GM12878 (cell line): ENCODE measurements at regions not wholly inside any gene's neighbourhood (a gene's known extent, or its start where the extent isn't known, plus 50 kb on each side); places are given as distances from the start of the nearest gene placed in this dataset.

ENCODE experiments used
- ATAC-seq: fragments of 200-7000 bp; cut with Tn5 transposase; 3 replicates; pipeline ENCODE4 v1.9.1; 2020; ENCODE audit warnings: mild to moderate bottlenecking, moderate library complexity
- BruUV-seq: library from RNA; stranded (reverse); fragments of 400-500 nt; replicated peaks from 2 replicates; lab custom pipeline; 2021; lab: Mats Ljungman, UMichigan
- CTCF ChIA-PET: fragments of 300-600 bp; sonication (Branson Sonifier 250); formaldehyde crosslinking; extraction: SDS; loops from one replicate; lab custom pipeline; 2021; ENCODE audit warnings: inconsistent platforms; lab: Yijun Ruan, JAX
- POLR2A ChIA-PET: fragments of 350-600 bp; formaldehyde crosslinking; extraction: SDS; loops from one replicate; lab custom pipeline; 2021; ENCODE audit warnings: inconsistent platforms; lab: Charles Lee
- RAD21 ChIA-PET: fragments of 300-600 bp; sonication (Branson Sonifier 250); formaldehyde crosslinking; loops from one replicate; lab custom pipeline; 2023; ENCODE audit warnings: antibody characterized with exemption; ENCODE audit not compliant: unreplicated experiment; lab: Charles Lee
- SMC1A ChIA-PET: fragments of 300-600 bp; sonication (Branson Sonifier 250); formaldehyde crosslinking; loops from one replicate; lab custom pipeline; 2023; ENCODE audit not compliant: unreplicated experiment, uncharacterized antibody; lab: Charles Lee
- DNase-seq: peaks from one replicate; pipeline ENCODE4 v3.0.0-alpha.2; 2011; ENCODE audit warnings: low read depth, low spot score
- FAIRE-seq: peaks from 3 replicates; lab custom pipeline; 2011; peaks lifted over from hg19 to GRCh38; lab: Jason Lieb, UNC
- H2AFZ ChIP-seq: 2 replicates; pipeline ENCODE4 v1.6.0; 2011; ENCODE audit warnings: low read depth, low read length, control low read depth; ENCODE audit not compliant: control insufficient read depth
- H3K27ac ChIP-seq: 2 replicates; pipeline ENCODE4 v1.5.1; 2011; ENCODE audit warnings: control low read depth; ENCODE audit not compliant: control insufficient read depth, insufficient read depth
- H3K27me3 ChIP-seq, 2 experiments: replicated peaks in 1 of 2; 2 replicates each; pipeline versions ENCODE4 v1.6.0 to v1.6.1; 2011; ENCODE audit warnings: low read length in 1 of 2; ENCODE audit not compliant: control insufficient read depth in 2 of 2, insufficient read depth in 2 of 2
- H3K36me3 ChIP-seq, 2 experiments: 2 replicates each; pipeline ENCODE4 v1.5.1; 2011; ENCODE audit warnings: low read length in 1 of 2; ENCODE audit not compliant: control insufficient read depth in 2 of 2, insufficient read depth in 2 of 2
- H3K4me1 ChIP-seq: 2 replicates; pipeline ENCODE4 v1.6.1; 2011; ENCODE audit warnings: mild to moderate bottlenecking, low read length, moderate library complexity, mixed read lengths; ENCODE audit not compliant: control insufficient read depth, insufficient read depth
- H3K4me2 ChIP-seq: 2 replicates; pipeline ENCODE4 v1.6.0; 2011; ENCODE audit warnings: control low read depth; ENCODE audit not compliant: control insufficient read depth, insufficient read depth
- H3K4me3 ChIP-seq: fragments of 200-600 bp; sonication (generic); 2 replicates; pipeline ENCODE4 v1.5.1; 2016
- H3K79me2 ChIP-seq: 2 replicates; pipeline ENCODE4 v1.6.0; 2011; ENCODE audit warnings: low read length; ENCODE audit not compliant: control insufficient read depth, insufficient read depth
- H3K9ac ChIP-seq: 2 replicates; pipeline ENCODE4 v1.8.0; 2011; ENCODE audit warnings: low read length, control low read depth, mixed read lengths; ENCODE audit not compliant: control insufficient read depth, insufficient read depth
- H3K9me3 ChIP-seq: replicated peaks from 3 replicates; pipeline ENCODE4 v1.5.1; 2011; ENCODE audit warnings: mild to moderate bottlenecking, low read length; ENCODE audit not compliant: control insufficient read depth, insufficient read depth
- H4K20me1 ChIP-seq: 2 replicates; pipeline ENCODE4 v1.6.0; 2011; ENCODE audit not compliant: control insufficient read depth, insufficient read depth
- ASH2L ChIP-seq: fragments of 300-600, 200-600 bp; sonication (generic); IDR thresholded peaks from 2 replicates; pipeline ENCODE4 v1.6.1; 2017; ENCODE audit warnings: low read depth, mild to moderate bottlenecking, borderline replicate concordance
- BHLHE40 ChIP-seq, 2 experiments: fragments of 450-650 bp in 1 of 2; IDR thresholded peaks; 2 replicates each; pipeline ENCODE4 v1.6.1; 2011 to 2017; ENCODE audit warnings: low read depth in 2 of 2, borderline replicate concordance in 1 of 2, improper control_type of control experiment in 1 of 2, low read length in 1 of 2, mild to moderate bottlenecking in 1 of 2
- CBX3 ChIP-seq: fragments of 200-600 bp; sonication (generic); IDR thresholded peaks from 2 replicates; pipeline ENCODE4 v1.6.1; 2016; ENCODE audit warnings: low read depth, borderline replicate concordance
- FOXK2 ChIP-seq: fragments of 450-650 bp; IDR thresholded peaks from 2 replicates; pipeline ENCODE4 v1.6.1; 2017; ENCODE audit warnings: mild to moderate bottlenecking, moderate library complexity
- HDAC6 ChIP-seq: fragments of 200-600 bp; sonication (generic); IDR thresholded peaks from one replicate; pipeline ENCODE4 v1.8.0; 2017; ENCODE audit warnings: antibody characterized with exemption; ENCODE audit not compliant: unreplicated experiment
- NR2F1 ChIP-seq: fragments of 450-650 bp; conservative IDR thresholded peaks from 2 replicates; pipeline ENCODE4 v1.6.1; 2017; ENCODE audit warnings: mild to moderate bottlenecking
- RELA ChIP-seq: fragments of 450-650 bp; IDR thresholded peaks from 2 replicates; pipeline ENCODE4 v1.8.0; 2014; ENCODE audit warnings: borderline replicate concordance; ENCODE audit not compliant: partially characterized antibody
- SIN3A ChIP-seq: IDR thresholded peaks from 2 replicates; pipeline ENCODE4 v1.6.1; 2012; ENCODE audit warnings: low read depth, low read length, improper control_type of control experiment
- TCF7 ChIP-seq: IDR thresholded peaks from 2 replicates; pipeline ENCODE4 v1.6.1; 2014; ENCODE audit warnings: antibody characterized with exemption, borderline replicate concordance
- ZNF274 ChIP-seq: IDR thresholded peaks from one replicate; pipeline ENCODE4 v1.8.0; 2011; ENCODE audit not compliant: insufficient read length, insufficient read depth
- ZNF622 ChIP-seq: fragments of 450-650 bp; IDR thresholded peaks from 2 replicates; pipeline ENCODE4 v1.6.1; 2017; ENCODE audit warnings: mild to moderate bottlenecking, inconsistent platforms
- ZZZ3 ChIP-seq: IDR thresholded peaks from 2 replicates; pipeline ENCODE4 v1.6.1; 2011; ENCODE audit warnings: low read depth; ENCODE audit not compliant: control insufficient read depth, insufficient read length
- WGBS: methylation state at CpG from one replicate; pipeline ENCODE4 v1.1.6; 2016; ENCODE audit warnings: low lambda C conversion rate; ENCODE audit not compliant: insufficient replicate concordance, insufficient coverage; ENCODE audit errors: missing lambda C conversion rate; 5-methylcytosine and 5-hydroxymethylcytosine counted together
- in situ Hi-C: fragments of 300-500 bp; cut with MboI; formaldehyde crosslinking; loops from 9 replicates; pipeline ENCODE4 v1.14.3; 2018; ENCODE audit warnings: mixed read lengths
- intact Hi-C: fragments of 100-400 bp; cut with micrococcal nuclease; formaldehyde crosslinking; loops from one replicate; pipeline ENCODE4 v1.14.2; 2022; ENCODE audit not compliant: unreplicated experiment
- TF ChIP-seq, protein P1 (sequence below): IDR thresholded peaks from 2 replicates; pipeline ENCODE4 v1.6.1; 2011; ENCODE audit warnings: borderline replicate concordance, low read depth, mild to moderate bottlenecking, moderate library complexity, mixed read lengths, low read length; ENCODE audit not compliant: insufficient read depth; ENCODE audit errors: extremely low read length
- TF ChIP-seq, protein P2 (sequence below): IDR thresholded peaks from 2 replicates; pipeline ENCODE4 v1.6.1; 2011; ENCODE audit warnings: borderline replicate concordance, low read depth, mild to moderate bottlenecking, moderate library complexity, low read length; ENCODE audit not compliant: insufficient read depth, poor library complexity, severe bottlenecking
- TF ChIP-seq, protein P3 (sequence below): fragments of 150-350 bp; IDR thresholded peaks from 2 replicates; pipeline ENCODE4 v1.6.1; 2014; ENCODE audit warnings: mild to moderate bottlenecking, low read depth, low read length

DNA sequence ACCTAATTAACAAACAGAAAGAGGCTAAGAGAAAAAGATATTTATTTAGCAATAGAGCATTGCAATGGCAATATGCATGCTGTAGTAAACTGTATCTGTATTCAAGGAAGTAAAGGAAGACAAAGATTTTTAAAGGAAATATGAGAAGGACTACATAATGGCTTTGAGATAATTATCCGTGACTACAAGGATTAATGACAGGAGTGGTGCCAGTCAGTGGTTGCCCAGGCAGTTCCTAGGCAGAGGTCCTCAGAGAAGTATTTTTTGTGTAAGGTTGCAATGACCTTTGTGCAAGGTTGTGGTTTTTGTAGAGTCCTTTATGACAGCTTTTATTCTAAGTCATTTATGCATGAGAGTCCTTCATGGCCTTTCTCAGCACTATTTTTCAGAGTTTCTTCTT is 711.1 kb upstream of the CHRM3 start:
- RAD21 ChIA-PET = no interaction called here

DNA sequence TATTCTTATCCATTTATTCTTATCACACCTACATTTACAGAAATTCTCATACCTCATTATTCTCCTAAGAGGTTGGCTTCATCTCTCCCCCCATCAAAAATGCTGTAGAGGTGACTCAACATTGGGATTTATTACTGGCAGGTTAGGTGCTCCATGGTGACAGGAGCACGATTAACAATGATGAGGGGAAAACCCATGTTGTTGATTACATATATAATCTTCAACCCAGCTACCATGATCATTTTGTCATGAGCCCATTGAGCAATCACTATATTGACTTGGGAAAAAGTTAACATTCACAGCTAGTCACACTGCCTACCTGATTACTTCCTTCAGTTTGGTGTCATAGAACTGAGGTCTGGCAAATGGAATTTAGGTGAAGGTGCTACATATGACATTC is 712.1 kb upstream of the CHRM3 start:
- H3K79me2 ChIP-seq = no peaks in the 10 kb centered on the region
- no TSS peak for BruUV-seq
- no peaks in the 10 kb centered on the region for H4K20me1 ChIP-seq
- no peak overlapping the region for H3K4me2 ChIP-seq
- H3K27me3 ChIP-seq = no peaks in the 10 kb centered on the region
- ATAC-seq (no peak), DNase-seq (no peak), FAIRE-seq (no peak)
- CTCF ChIA-PET = no interaction called here
- RAD21 ChIA-PET = no interaction called here
- intact Hi-C loops = no loop called here
- H3K4me3 ChIP-seq = no peak overlapping the region
- 0% methylated on average over 1 of the region's 1 CpG for WGBS
- H3K36me3 ChIP-seq = no peaks in the 10 kb centered on the region
- H3K27ac ChIP-seq = no peak overlapping the region
- SMC1A ChIA-PET = interaction anchor here (0.8 to 1.0 kb wide), 2 partner anchors 25 to 32 kb away, joined by 3 read pairs; no protein-coding TSS in a partner anchor
- no peak overlapping the region for H2AFZ ChIP-seq
- POLR2A ChIA-PET = no interaction called here
- H3K4me1 ChIP-seq = no peaks in the 10 kb centered on the region
- no peaks in the 10 kb centered on the region for H3K9me3 ChIP-seq
- in situ Hi-C loops = no loop called here
- H3K9ac ChIP-seq = no peak overlapping the region
- TF ChIP-seq BHLHE40 (IDR thresholded peaks at IDR 0.05; ENCODE audit: borderline replicate concordance in 1 of 2, low read depth in 2 of 2, low read length in 1 of 2) (no peak), CBX3 (no peak), ASH2L (no peak), ZZZ3 (no peak), RELA (no peak), HDAC6 (no peak), FOXK2 (no peak), TCF7 (no peak), ZNF274 (no peak), SIN3A (no peak), ZNF622 (no peak)
- TF ChIP-seq, protein P1, sequence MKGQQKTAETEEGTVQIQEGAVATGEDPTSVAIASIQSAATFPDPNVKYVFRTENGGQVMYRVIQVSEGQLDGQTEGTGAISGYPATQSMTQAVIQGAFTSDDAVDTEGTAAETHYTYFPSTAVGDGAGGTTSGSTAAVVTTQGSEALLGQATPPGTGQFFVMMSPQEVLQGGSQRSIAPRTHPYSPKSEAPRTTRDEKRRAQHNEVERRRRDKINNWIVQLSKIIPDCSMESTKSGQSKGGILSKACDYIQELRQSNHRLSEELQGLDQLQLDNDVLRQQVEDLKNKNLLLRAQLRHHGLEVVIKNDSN = no peak
- TF ChIP-seq, protein P2, sequence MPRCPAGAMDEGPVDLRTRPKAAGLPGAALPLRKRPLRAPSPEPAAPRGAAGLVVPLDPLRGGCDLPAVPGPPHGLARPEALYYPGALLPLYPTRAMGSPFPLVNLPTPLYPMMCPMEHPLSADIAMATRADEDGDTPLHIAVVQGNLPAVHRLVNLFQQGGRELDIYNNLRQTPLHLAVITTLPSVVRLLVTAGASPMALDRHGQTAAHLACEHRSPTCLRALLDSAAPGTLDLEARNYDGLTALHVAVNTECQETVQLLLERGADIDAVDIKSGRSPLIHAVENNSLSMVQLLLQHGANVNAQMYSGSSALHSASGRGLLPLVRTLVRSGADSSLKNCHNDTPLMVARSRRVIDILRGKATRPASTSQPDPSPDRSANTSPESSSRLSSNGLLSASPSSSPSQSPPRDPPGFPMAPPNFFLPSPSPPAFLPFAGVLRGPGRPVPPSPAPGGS = no peak

More for the DNA sequence above, 711.1 kb upstream of the CHRM3 start:
- POLR2A ChIA-PET = no interaction called here
- H3K27ac ChIP-seq = no peak overlapping the region
- H3K4me3 ChIP-seq = no peak overlapping the region
- H4K20me1 ChIP-seq = no peaks in the 10 kb centered on the region
- CTCF ChIA-PET = no interaction called here
- DNase-seq (no peak), ATAC-seq (no peak), FAIRE-seq (no peak)
- no peaks in the 10 kb centered on the region for H3K27me3 ChIP-seq
- H2AFZ ChIP-seq = no peak overlapping the region
- H3K9ac ChIP-seq = no peak overlapping the region
- no peaks in the 10 kb centered on the region for H3K9me3 ChIP-seq
- WGBS = 20% methylated on average over 1 of the region's 1 CpG
- intact Hi-C loops = no loop called here
- SMC1A ChIA-PET = interaction anchor here (0.8 kb wide), 1 partner anchor 31 kb away, joined by 3 read pairs; no protein-coding TSS in a partner anchor
- TF ChIP-seq, protein P3, sequence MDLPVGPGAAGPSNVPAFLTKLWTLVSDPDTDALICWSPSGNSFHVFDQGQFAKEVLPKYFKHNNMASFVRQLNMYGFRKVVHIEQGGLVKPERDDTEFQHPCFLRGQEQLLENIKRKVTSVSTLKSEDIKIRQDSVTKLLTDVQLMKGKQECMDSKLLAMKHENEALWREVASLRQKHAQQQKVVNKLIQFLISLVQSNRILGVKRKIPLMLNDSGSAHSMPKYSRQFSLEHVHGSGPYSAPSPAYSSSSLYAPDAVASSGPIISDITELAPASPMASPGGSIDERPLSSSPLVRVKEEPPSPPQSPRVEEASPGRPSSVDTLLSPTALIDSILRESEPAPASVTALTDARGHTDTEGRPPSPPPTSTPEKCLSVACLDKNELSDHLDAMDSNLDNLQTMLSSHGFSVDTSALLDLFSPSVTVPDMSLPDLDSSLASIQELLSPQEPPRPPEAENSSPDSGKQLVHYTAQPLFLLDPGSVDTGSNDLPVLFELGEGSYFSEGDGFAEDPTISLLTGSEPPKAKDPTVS = no peak
- TF ChIP-seq NR2F1 = no peak
- in situ Hi-C loops = no loop called here
- H3K4me1 ChIP-seq = no peaks in the 10 kb centered on the region
- H3K79me2 ChIP-seq = no peaks in the 10 kb centered on the region
- no peaks in the 10 kb centered on the region for H3K36me3 ChIP-seq
- no TSS peak for BruUV-seq
- no peak overlapping the region for H3K4me2 ChIP-seq
